HEK293T (cell line): ENCODE measurements at regions not wholly inside any gene's neighbourhood (a gene's known extent, or its start where the extent isn't known, plus 50 kb on each side); places are given as distances from the start of the nearest gene placed in this dataset.

Experiments
- FOXM1 ChIP-seq: fragments of 450-650 bp; IDR thresholded peaks from 2 replicates; pipeline ENCODE4 v1.6.1; 2017; ENCODE audit warnings: mild to moderate bottlenecking, borderline replicate concordance
- NFRKB ChIP-seq: fragments of 450-650 bp; IDR thresholded peaks from 2 replicates; pipeline ENCODE4 v1.6.1; 2016; ENCODE audit warnings: mild to moderate bottlenecking, moderate library complexity
- PKNOX1 ChIP-seq: fragments of 450-650 bp; IDR thresholded peaks from 2 replicates; pipeline ENCODE4 v1.6.1; 2016
- SP1 ChIP-seq: fragments of 450-650 bp; IDR thresholded peaks from 2 replicates; pipeline ENCODE4 v1.6.1; 2017

- TF ChIP-seq SP1, result no peak
- no peak for TF ChIP-seq NFRKB
- no peak for TF ChIP-seq FOXM1
- no peak for TF ChIP-seq PKNOX1
These were observed 241.0 kb downstream of the ETAA1 start for GRCh38 chr2:67638146-67638545.
